K562 (cell line): ENCODE measurements at regions not wholly inside any gene's neighbourhood (a gene's known extent, or its start where the extent isn't known, plus 50 kb on each side); places are given as distances from the start of the nearest gene placed in this dataset.
A peak's percentile ranks its signal among the peaks of the same experiment; 100 is the strongest.

Experiments
- ATAC-seq: fragments of 200-7000 bp; cut with Tn5 transposase; 3 replicates; pipeline ENCODE4 v1.9.1; 2020; ENCODE audit warnings: moderate library complexity
- BruUV-seq: library from RNA; stranded (reverse); fragments of 400-500 nt; replicated peaks from 2 replicates; lab custom pipeline; 2021; lab: Mats Ljungman, UMichigan
- CTCF ChIA-PET: fragments of 300-600 bp; formaldehyde crosslinking; extraction: SDS; loops from one replicate; lab custom pipeline; 2021; ENCODE audit warnings: low intra/inter-chr PET ratio; lab: Yijun Ruan, JAX
- POLR2A ChIA-PET: fragments of 300-600, 350-650 bp; sonication (Branson Sonifier 250); formaldehyde crosslinking; extraction: SDS; loops from one replicate; lab custom pipeline; 2021; ENCODE audit warnings: antibody characterized with exemption, inconsistent platforms; lab: Yijun Ruan, JAX
- DNase-seq, 4 experiments: peaks; one replicate each; pipeline versions ENCODE4 v3.0.0 to v3.0.0-alpha.2; 2011 to 2018; ENCODE audit warnings: low spot score in 3 of 4, mixed read lengths in 3 of 4; ENCODE audit errors: extremely low read depth in 1 of 4
- FAIRE-seq: peaks from 2 replicates; lab custom pipeline; 2011; peaks lifted over from hg19 to GRCh38; lab: Jason Lieb, UNC
- H2AFZ ChIP-seq: 2 replicates; pipeline ENCODE4 v1.6.0; 2011; ENCODE audit warnings: low read depth, low read length, control low read depth, inconsistent platforms
- H3K27ac ChIP-seq: fragments of 200-600 bp; 3 replicates; pipeline ENCODE4 v1.8.0; 2011; ENCODE audit warnings: low read depth, mild to moderate bottlenecking, control low read depth, inconsistent platforms, low read length, moderate library complexity, mixed read lengths; ENCODE audit errors: extremely low read depth
- H3K27me3 ChIP-seq, 2 experiments: fragments of 300-600 bp in 1 of 2; 2 replicates in 1 of 2; 3 replicates in 1 of 2; pipeline versions ENCODE4 v1.6.0 to v1.8.0; 2011; ENCODE audit warnings: inconsistent platforms in 2 of 2, low read length in 2 of 2, mild to moderate bottlenecking in 1 of 2, mixed read lengths in 1 of 2, moderate library complexity in 1 of 2; ENCODE audit not compliant: control insufficient read depth in 2 of 2, insufficient read depth in 2 of 2
- H3K36me3 ChIP-seq: fragments of 300-600 bp; 3 replicates; pipeline ENCODE4 v1.8.0; 2011; ENCODE audit warnings: mild to moderate bottlenecking, low read length, inconsistent platforms; ENCODE audit not compliant: control insufficient read depth, insufficient read depth
- H3K4me1 ChIP-seq, 2 experiments: fragments of 200-600 bp in 1 of 2; replicated peaks in 1 of 2; 2 replicates in 1 of 2; 3 replicates in 1 of 2; pipeline versions ENCODE4 v1.5.1 to v1.8.0; 2011; ENCODE audit warnings: inconsistent platforms in 2 of 2, low read length in 2 of 2, mild to moderate bottlenecking in 1 of 2, mixed read lengths in 1 of 2, moderate library complexity in 1 of 2; ENCODE audit not compliant: control insufficient read depth in 2 of 2, insufficient read depth in 2 of 2
- H3K4me2 ChIP-seq: 2 replicates; pipeline ENCODE4 v1.6.1; 2011; ENCODE audit warnings: low read length, control low read depth, inconsistent platforms, mixed read lengths; ENCODE audit not compliant: insufficient read depth
- H3K4me3 ChIP-seq: fragments of 200-600 bp; sonication (generic), shearing (Covaris generic); 2 replicates; pipeline ENCODE4 v1.5.1; 2016; ENCODE audit warnings: control low read depth, inconsistent platforms
- H3K79me2 ChIP-seq: fragments of 200-600 bp; 3 replicates; pipeline ENCODE4 v1.8.0; 2011; ENCODE audit warnings: low read length, inconsistent platforms; ENCODE audit not compliant: control insufficient read depth, insufficient read depth
- H3K9ac ChIP-seq, 2 experiments: 2 replicates each; pipeline versions ENCODE4 v1.6.0 to v1.6.1; 2011; ENCODE audit warnings: low read depth in 2 of 2, low read length in 2 of 2, control low read depth in 1 of 2, inconsistent platforms in 1 of 2, mild to moderate bottlenecking in 1 of 2, mixed read lengths in 1 of 2; ENCODE audit not compliant: insufficient read depth in 1 of 2
- H3K9me1 ChIP-seq: one replicate; pipeline ENCODE4 v1.6.0; 2011; ENCODE audit warnings: inconsistent platforms, mild to moderate bottlenecking, low read length, moderate library complexity; ENCODE audit not compliant: control insufficient read depth, insufficient read depth
- H3K9me3 ChIP-seq: replicated peaks from 2 replicates; pipeline ENCODE4 v1.5.1; 2011; ENCODE audit warnings: low read depth, low read length, inconsistent platforms; ENCODE audit not compliant: control insufficient read depth, insufficient read depth
- H4K20me1 ChIP-seq: replicated peaks from 2 replicates; pipeline ENCODE4 v1.6.1; 2011; ENCODE audit warnings: low read length, inconsistent platforms, mixed read lengths; ENCODE audit not compliant: control insufficient read depth, insufficient read depth
- ATF1 ChIP-seq, 2 experiments: fragments of 450-650 bp in 1 of 2; IDR thresholded peaks; 2 replicates each; pipeline ENCODE4 v1.6.1; 2016; ENCODE audit warnings: missing compliant biosample characterization in 1 of 2, missing genetic modification characterization in 1 of 2
- ATF3 ChIP-seq, 2 experiments: fragments of 450-650 bp in 1 of 2; sonication (generic) in 1 of 2; formaldehyde crosslinking in 1 of 2; IDR thresholded peaks in 1 of 2; conservative IDR thresholded peaks in 1 of 2; 2 replicates each; pipeline versions ENCODE4 v1.6.1 to v1.8.1; 2016 to 2023; ENCODE audit warnings: mild to moderate bottlenecking in 2 of 2, moderate library complexity in 2 of 2, inconsistent platforms in 1 of 2, missing genetic modification reagents in 1 of 2
- ATF7 ChIP-seq: fragments of 450-650 bp; IDR thresholded peaks from 2 replicates; pipeline ENCODE4 v1.7.1; 2014; ENCODE audit warnings: mild to moderate bottlenecking, moderate library complexity
- IRF9 ChIP-seq: fragments of 450-650 bp; IDR thresholded peaks from 2 replicates; pipeline ENCODE4 v1.6.1; 2016; ENCODE audit warnings: missing biosample characterization, missing genetic modification characterization
- POLR3A ChIP-seq: IDR thresholded peaks from 2 replicates; pipeline ENCODE4 v1.6.1; 2011; ENCODE audit warnings: borderline replicate concordance, mild to moderate bottlenecking, moderate library complexity; ENCODE audit not compliant: insufficient read length, insufficient read depth; ENCODE audit errors: extremely low read depth
- SRSF3 ChIP-seq: fragments of 200-400 bp; formaldehyde crosslinking; IDR thresholded peaks from 2 replicates; pipeline ENCODE4 v1.6.1; 2016; ENCODE audit warnings: mild to moderate bottlenecking, low read length, moderate library complexity; ENCODE audit not compliant: insufficient read depth
- YBX1 ChIP-seq: fragments of 450-650 bp; IDR thresholded peaks from 2 replicates; pipeline ENCODE4 v1.7.1; 2016; ENCODE audit warnings: mild to moderate bottlenecking
- ZBTB26 ChIP-seq: fragments of 450-650 bp; formaldehyde crosslinking; IDR thresholded peaks from 2 replicates; pipeline ENCODE4 v1.4.0; 2022; ENCODE audit warnings: missing genetic modification characterization
- ZNF695 ChIP-seq: fragments of 450-650 bp; formaldehyde crosslinking; IDR thresholded peaks from 2 replicates; pipeline ENCODE4 v1.4.0; 2020; ENCODE audit warnings: mild to moderate bottlenecking, moderate library complexity
- WGBS: fragments of 100-300 bp; shearing (Covaris generic); methylation state at CpG from one replicate; pipeline ENCODE4 v1.1.6; 2016; ENCODE audit warnings: low coverage, mixed read lengths; ENCODE audit not compliant: insufficient coverage; ENCODE audit errors: missing lambda C conversion rate; 5-methylcytosine and 5-hydroxymethylcytosine counted together
- in situ Hi-C: fragments of 300-500 bp; cut with MboI; formaldehyde crosslinking; loops from 4 replicates; pipeline ENCODE4 v1.15.0; 2018; ENCODE audit warnings: inconsistent platforms, mixed read lengths
- intact Hi-C: fragments of 100-400 bp; cut with micrococcal nuclease; formaldehyde crosslinking; loops from 2 replicates; pipeline ENCODE4 v1.14.2; 2022

GRCh38 chr5:5787373-5787772 lies 364.9 kb downstream of the ICE1 start:
- POLR2A ChIA-PET: interaction anchor here (1.2 kb wide), 1 partner anchor 12 kb away, joined by 3 read pairs; no protein-coding TSS in a partner anchor
- in situ Hi-C loops: no loop called here
- H3K4me3 ChIP-seq: no peak overlapping the region
- no peaks in the 10 kb centered on the region for H3K9me1 ChIP-seq
- FAIRE-seq (no peak), ATAC-seq (no peak), DNase-seq (no peak)
- 0% methylated on average over 2 of the region's 2 CpGs for WGBS
- no peak overlapping the region for H3K9ac ChIP-seq
- BruUV-seq: no TSS peak
- H3K79me2 ChIP-seq: no peaks in the 10 kb centered on the region
- no peak overlapping the region for H2AFZ ChIP-seq
- intact Hi-C loops: no loop called here
- CTCF ChIA-PET: no interaction called here
- H3K4me2 ChIP-seq: no peak overlapping the region
- no peaks in the 10 kb centered on the region for H4K20me1 ChIP-seq
- no peaks in the 10 kb centered on the region for H3K4me1 ChIP-seq
- H3K9me3 ChIP-seq: no peaks in the 10 kb centered on the region
- no peaks in the 10 kb centered on the region for H3K27me3 ChIP-seq
- no peak overlapping the region for H3K27ac ChIP-seq
- no peaks in the 10 kb centered on the region for H3K36me3 ChIP-seq
- TF ChIP-seq SRSF3 (no peak), ZNF695 (CRISPR knock-in tag) (no peak)
- TF ChIP-seq, all 486 proteins: peak for 0

GRCh38 chr5:5784101-5784500 lies 361.6 kb downstream of the ICE1 start:
- no peaks in the 10 kb centered on the region for H3K27me3 ChIP-seq
- H3K4me2 ChIP-seq: no peak overlapping the region
- ChIA-PET CTCF (no interaction called here), POLR2A (no interaction called here)
- ATAC-seq (no peak), FAIRE-seq (no peak), DNase-seq (no peak)
- H3K27ac ChIP-seq: no peak overlapping the region
- in situ Hi-C loops (no loop called here), intact Hi-C loops (no loop called here)
- H3K9ac ChIP-seq: no peak overlapping the region
- no peaks in the 10 kb centered on the region for H3K9me3 ChIP-seq
- H3K4me1 ChIP-seq: no peaks in the 10 kb centered on the region
- BruUV-seq: no TSS peak
- no peaks in the 10 kb centered on the region for H3K36me3 ChIP-seq
- TF ChIP-seq ZBTB26 (CRISPR knock-in tag): no peak
- peak; percentile 49; the same call in 1 of the 2 replicates for TF ChIP-seq ATF7
- TF ChIP-seq ATF3 (IDR thresholded peaks at IDR 0.05): peak; percentile 37; the same call in 1 of the 2 replicates
- TF ChIP-seq ATF3 (CRISPR knock-in tag; conservative IDR thresholded peaks at IDR 0.05): no peak
- TF ChIP-seq YBX1: no peak
- no peak for TF ChIP-seq ATF1 (CRISPR knock-in tag; IDR thresholded peaks at IDR 0.05)
- 0 out of 2 replicates have a peak, but pooled peaks have one; percentile 29 for TF ChIP-seq ATF1 (tag; IDR thresholded peaks at IDR 0.05)
- TF ChIP-seq POLR3A: no peak
- no peak for TF ChIP-seq IRF9 (tag)
- H4K20me1 ChIP-seq: no peaks in the 10 kb centered on the region
- H3K79me2 ChIP-seq: no peaks in the 10 kb centered on the region
- 3% methylated on average over 5 of the region's 5 CpGs for WGBS
- H2AFZ ChIP-seq: no peak overlapping the region
- no peaks in the 10 kb centered on the region for H3K9me1 ChIP-seq
- H3K4me3 ChIP-seq: no peak overlapping the region
